Activated CD4-positive, alpha-beta T cell treated with anti-CD3 and anti-CD28 coated beads, Interleukin-2, amount 50 U/mL, for 16 hours (primary cell): ENCODE measurements at regions not wholly inside any gene's neighbourhood (a gene's known extent, or its start where the extent isn't known, plus 50 kb on each side); places are given as distances from the start of the nearest gene placed in this dataset.
"Not testable (repeated sequence)": the region's sequence is repeated elsewhere in the genome, so short reads cannot be mapped to it uniquely, and the experiment has no call there.

ENCODE experiments used
- DNase-seq: peaks from one replicate; pipeline ENCODE4 v3.0.0-alpha.2; 2020

DNA sequence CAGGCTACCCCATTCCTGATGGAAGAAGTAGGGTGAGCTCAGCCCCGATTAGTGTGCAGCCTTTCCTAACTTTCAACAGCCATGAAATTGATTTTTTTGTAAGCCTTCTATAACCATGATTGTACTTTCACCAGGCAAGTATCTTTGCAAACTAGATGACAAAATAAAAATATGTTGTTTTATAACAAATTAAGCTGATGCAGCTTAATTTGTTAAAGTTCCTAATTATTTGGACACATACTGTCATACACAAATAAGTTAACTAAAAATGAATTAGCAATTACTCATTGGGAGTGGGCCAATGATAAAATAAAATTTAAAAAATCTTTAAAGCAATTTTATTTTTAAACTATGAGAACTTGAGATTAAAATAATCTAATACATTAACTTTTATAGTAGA, 113.1 kb upstream of the FANCL start:
- no peak for DNase-seq

DNA sequence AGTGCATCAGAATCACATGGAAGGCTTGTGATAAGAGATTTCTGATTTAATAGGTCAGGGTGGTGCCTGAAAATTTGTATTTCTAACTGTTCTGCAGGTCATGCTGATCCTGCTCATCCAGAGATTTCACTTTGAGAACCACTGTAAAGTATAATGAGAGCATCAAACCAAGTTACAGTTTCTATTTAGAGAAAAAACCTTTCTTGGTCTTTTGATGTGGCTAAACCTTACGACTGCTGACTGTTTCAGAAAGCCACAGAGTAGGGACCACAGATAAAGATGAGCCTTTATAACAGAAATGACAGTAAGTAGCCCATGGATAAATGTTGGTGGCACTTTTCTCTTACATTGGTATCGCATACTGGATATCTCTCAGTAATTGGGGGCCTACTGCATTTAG, 109.4 kb upstream of the FANCL start:
- DNase-seq = peak; percentile 74

DNA sequence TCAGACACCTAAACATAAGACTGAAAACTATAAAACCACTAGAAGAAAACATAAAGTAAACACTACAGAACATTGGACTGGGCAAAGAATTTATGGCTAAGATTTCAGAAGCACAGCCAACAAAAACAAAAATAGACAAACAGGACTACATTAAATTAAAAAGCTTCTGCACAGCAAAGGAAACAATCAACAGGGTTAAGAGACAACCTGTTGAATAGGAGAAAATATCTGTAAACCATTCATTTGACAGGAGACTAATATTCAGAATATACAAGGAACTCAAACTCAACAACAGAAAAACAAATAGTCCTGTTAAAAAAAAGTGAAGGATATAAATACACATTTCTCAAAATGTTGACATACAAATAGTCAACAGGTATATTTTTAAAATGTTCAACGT, 106.7 kb upstream of the FANCL start:
- DNase-seq = no peak

DNA sequence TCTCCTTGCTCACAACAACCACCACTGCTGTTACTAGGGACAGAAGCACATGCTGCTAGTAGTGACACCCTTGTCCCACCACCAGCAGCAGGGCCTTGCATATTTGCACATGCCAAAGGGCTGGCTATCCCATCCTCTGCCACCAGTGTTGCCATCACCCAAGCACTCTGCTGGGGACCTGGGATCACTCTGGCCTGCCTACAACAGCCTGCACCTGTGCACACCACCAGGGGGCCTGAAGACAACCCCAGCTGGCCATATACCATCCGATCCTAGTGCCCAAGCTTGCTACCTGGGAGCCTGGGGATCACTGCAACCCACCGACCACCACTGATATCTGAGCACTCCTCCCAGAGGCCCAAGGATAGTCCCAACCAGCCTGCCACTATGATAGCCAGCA, 99.9 kb upstream of the FANCL start:
- no peak for DNase-seq

DNA sequence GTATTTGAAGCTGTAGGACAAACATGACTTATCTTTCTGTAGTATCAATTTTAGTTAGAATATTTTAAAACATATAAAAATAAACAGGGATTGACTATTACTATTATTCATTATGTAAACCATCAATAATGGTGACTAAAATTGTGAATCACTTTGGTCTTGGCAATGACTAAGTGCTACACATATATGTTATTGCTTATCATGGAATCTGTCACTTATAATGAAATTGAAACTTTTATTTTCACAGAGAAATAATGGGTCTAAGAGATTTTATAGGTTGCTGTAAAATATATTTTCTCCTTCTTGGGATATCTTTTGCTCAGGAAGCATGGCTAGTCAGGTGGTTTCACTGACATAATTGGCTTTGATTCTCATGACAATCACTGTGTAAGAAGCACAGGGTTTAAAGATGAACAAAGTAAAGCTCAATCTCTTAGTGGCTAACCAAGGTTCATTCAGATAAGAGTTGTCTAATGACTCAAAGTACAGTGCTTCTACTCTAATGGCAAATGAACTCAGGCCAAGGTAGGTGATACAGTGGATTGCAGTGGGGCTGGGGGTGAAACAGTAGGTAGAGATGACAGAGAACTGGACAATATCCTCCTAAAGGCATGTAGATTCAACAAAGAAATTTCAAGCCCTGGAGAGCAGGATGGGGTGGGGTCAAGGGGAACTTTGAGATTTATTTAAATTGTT, 98.6 kb upstream of the FANCL start:
- DNase-seq = no peak

DNA sequence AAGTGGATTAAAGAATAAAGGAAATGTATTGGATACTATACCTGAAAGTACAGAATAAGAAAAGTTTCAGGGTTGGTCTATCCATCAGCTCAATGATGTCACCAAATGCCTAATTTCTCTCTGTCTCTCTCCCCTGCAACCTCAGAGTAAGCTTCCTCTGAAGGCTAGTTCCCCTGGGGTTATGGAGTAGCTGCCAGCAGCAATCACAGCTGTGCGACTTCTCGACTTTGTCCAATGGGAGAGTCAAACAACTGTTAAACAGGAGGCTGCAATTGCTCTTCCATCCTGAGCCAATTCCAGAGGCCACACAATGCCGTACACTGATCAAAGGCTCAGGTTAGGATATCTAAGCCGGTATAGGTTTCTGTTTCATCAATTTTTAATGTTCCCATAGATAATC, 95.3 kb upstream of the FANCL start:
- DNase-seq = no peak

DNA sequence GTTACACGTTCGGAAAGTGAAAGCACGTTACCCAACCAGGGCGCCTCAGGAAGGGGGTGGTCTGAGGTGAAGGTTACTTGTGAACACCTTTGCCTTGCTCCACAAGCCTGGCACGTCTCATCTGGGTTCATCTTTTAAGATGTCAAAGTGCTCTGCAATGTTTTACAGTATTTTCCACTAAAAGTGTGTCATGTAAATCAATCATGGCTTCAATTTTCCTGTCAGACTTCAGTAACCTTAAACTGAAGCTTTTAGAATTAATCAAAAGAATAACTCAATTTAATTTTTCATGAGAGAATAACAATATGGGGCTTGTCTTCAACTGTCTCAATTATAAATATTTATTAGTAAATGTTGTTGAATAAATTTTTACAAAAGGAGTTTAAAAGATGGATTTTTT, 93.3 kb upstream of the FANCL start:
- DNase-seq = no peak

DNA sequence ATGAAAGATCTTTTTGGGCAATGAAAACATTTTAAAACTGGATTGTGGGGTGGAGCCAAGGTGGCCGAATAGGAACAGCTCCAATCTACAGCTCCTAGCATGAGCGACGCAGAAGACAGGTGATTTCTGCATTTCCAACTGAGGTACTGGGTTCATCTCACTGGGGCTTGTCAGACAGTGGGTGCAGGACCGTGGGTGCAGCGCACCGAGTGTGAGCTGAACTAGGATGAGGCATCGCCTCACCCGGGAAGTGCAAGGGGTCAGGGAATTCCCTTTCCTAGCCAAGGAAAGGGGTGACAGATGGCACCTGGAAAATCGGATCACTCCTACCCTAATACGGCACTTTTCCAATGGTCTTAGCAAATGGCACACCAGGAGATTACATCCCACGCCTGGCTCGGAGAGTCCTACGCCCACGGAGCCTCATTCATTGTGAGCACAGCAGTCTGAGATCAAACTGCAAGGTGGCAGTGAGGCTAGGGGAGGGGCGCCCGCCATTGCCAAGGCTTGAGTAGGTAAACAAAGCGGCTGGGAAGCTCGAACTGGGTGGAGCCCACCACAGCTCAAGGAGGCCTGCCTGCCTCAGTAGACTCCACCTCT, 84.3 kb upstream of the FANCL start:
- DNase-seq = not testable (repeated sequence)

DNA sequence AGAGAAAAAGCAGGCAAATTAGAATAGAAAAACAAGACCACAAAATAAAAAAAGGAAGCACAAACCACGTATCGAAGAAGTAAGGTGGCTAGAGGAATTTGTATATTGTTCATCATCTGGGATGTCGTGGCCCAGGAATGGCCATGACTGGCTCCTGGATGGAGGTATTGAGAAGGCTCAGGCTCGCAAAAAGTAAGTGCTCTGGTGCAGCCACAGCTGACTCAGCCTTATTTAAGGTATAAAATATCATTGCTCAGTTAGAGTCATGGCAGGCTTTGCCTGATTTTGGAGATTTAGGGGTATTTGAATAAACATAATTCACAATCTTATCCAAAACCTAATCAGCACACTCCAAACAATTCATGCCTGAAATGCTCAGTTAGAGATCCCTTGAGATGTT, 78.4 kb upstream of the FANCL start:
- no peak for DNase-seq

DNA sequence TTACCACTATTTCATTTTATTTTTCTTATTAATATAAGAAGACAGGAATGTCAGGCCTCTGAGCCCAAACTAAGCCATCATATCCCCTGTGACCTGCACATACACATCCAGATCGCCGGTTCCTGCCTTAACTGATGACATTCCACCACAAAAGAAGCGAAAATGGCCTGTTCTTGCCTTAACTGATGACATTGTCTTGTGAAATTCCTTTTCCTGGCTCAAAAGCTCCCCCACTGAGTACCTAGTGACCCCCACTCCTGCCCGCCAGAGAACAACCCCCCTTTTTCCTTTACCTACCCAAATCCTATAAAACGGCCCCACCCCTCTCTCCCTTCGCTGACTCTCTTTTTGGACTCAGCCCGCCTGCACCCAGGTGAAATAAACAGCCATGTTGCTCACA, 77.8 kb upstream of the FANCL start:
- not testable (repeated sequence) for DNase-seq

DNA sequence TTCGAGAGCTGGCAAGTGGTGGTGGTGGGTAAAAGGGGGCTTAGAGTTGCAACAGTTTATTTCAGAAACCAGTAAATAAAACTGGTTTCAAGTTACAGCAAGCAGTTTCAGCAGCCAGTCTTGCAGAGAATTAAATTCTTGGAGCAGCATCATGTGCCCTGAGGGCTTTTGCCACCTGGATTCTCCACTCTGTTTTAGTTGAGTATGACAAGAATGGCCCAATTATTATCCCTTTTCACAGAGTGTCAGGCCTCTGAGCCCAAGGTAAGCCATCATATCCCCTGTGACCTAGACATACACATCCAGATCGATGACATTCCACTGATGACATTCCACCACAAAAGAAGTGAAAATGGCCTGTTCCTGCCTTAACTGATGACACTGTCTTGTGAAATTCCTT, 72.8 kb upstream of the FANCL start:
- no peak for DNase-seq

DNA sequence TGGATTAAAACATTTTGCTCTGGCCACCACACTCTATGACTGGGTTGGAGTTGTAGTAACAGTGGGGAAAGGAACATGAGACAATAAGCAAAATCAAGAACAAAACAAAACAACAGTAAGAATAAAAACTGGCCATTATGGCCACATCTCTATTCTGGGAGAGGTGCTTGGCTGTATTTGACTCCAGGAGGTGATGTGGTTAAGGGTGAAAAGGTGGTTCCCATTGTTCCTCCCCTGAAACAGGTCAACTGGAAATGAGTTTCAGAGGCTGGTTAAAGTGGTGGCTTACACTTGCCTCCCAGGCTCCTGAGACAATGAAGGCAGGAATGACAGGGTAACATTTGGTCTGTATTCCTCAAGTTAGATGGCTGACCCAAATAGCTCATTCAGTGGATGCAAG, 67.3 kb upstream of the FANCL start:
- no peak for DNase-seq

DNA sequence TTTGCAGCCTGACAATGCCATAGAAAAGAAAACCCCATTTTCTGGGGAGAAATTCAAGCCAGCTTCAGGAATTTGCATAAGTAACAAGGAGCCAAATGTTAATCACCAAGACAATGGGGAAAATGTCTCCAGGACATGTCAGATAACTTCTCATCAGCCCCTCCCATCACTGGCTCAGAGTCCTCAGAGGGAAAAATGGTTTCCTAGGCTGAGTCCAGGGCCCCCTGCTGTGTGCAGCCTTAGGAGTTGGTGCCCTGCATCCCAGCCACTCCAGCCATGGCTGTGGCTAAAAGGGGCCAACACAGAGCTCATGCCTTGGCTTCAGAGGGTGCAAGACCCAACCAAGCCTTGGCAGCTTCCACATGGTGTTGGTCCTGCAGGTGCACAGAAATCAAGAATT, 63.7 kb upstream of the FANCL start:
- no peak for DNase-seq

DNA sequence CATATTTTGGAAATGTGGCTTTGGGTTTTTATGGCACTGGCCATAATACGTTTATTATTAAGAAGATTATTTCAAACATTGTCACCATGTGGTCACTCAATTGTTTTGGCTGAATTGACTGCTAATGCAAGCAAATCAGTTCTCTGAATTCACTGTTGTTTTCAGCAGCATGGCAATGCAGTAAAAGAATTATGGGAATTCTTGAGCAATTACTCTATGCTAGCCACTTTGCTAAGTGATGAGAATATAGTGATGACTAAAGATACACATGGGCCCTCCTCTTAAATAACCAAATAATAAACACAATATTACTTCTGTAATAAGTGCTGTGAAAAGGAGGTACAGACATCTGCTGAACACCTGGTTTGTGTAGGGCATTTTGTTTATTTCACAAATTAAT, 58.0 kb upstream of the FANCL start:
- DNase-seq = no peak

DNA sequence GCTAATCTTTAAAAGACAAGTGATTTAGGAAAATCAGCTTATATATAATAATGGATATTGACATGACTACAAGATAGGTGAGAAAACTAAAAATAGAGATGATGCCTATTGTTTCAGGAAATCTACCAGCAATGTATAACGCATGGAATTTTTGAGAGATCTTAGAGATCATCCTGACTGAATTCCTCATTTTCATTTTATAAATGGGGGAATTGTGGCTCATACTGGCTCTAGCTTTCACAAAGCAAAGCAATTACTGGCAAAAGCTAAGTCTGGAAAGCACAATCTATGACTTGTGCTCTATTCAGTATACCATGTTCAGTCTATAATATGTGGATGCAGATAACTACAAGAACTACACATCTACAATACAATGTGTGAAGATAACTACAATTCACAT, 51.9 kb upstream of the FANCL start:
- DNase-seq = no peak

DNA sequence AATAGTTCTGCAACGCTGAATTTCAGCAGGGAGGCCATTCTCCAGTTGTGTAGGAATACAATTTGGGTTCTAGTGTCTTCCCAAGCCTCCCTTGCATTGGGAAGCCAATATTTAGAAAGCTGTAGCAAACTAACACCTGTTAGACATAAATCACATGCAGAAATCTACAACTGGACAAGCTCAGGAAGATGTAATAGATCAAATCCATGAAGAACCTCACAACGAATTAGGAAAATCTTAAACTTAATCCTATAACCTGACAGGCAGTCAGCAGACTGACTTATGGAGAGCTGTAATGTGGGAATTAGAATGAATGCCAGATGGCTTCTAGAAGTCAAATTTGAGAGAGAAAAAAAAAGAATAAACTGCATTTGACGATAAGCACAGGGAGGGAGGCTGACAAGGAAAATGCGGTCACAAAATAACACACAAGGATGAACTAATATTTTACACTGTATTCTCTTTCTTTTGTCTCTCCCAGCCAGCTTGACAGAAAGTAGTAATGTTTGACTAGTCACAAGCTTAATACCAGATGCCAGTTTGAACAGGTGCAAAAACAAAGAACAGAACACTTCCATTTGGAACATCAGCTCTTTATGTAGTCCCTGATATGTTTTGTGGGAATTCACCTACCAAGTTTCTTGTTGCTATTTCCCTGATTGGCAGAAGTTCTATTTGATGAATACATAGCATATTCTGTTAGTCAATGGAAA, 50.8 kb upstream of the FANCL start:
- DNase-seq = no peak
